H9 (cell line): ENCODE measurements at regions not wholly inside any gene's neighbourhood (a gene's known extent, or its start where the extent isn't known, plus 50 kb on each side); places are given as distances from the start of the nearest gene placed in this dataset.

Experiments
- DNase-seq: peaks from one replicate; pipeline ENCODE4 v3.0.0-alpha.2; 2017
- H2AFZ ChIP-seq: one replicate; pipeline ENCODE4 v1.6.1; 2013; ENCODE audit warnings: mild to moderate bottlenecking, low read length, control low read depth, moderate library complexity
- H2AK5ac ChIP-seq: 2 replicates; pipeline ENCODE4 v1.6.1; 2013; ENCODE audit warnings: low read length, control low read depth, mixed read lengths; ENCODE audit not compliant: insufficient read length
- H2BK120ac ChIP-seq: one replicate; pipeline ENCODE4 v1.6.1; 2013; ENCODE audit warnings: low read depth, mild to moderate bottlenecking, low read length, control low read depth, inconsistent platforms; ENCODE audit not compliant: poor library complexity, severe bottlenecking
- H2BK12ac ChIP-seq: 2 replicates; pipeline ENCODE4 v1.6.1; 2013; ENCODE audit warnings: low read length, control low read depth, mixed read lengths, low read depth; ENCODE audit not compliant: insufficient read length
- H2BK15ac ChIP-seq: 2 replicates; pipeline ENCODE4 v1.6.1; 2013; ENCODE audit warnings: low read depth, low read length, control low read depth
- H2BK20ac ChIP-seq: one replicate; pipeline ENCODE4 v1.6.1; 2013; ENCODE audit warnings: low read depth, mild to moderate bottlenecking, low read length, control low read depth, inconsistent platforms; ENCODE audit not compliant: poor library complexity, severe bottlenecking
- H2BK5ac ChIP-seq: 2 replicates; pipeline ENCODE4 v1.6.1; 2013; ENCODE audit warnings: low read length, control low read depth, mixed read lengths; ENCODE audit not compliant: insufficient read length
- H3K14ac ChIP-seq: 2 replicates; pipeline ENCODE4 v1.6.1; 2013; ENCODE audit warnings: low read length, control low read depth; ENCODE audit not compliant: insufficient read depth
- H3K18ac ChIP-seq: 2 replicates; pipeline ENCODE4 v1.6.1; 2013; ENCODE audit warnings: low read depth, mild to moderate bottlenecking, mixed read lengths, low read length, control low read depth; ENCODE audit not compliant: insufficient read length
- H3K23ac ChIP-seq: 2 replicates; pipeline ENCODE4 v1.6.1; 2013; ENCODE audit warnings: low read length, control low read depth, mixed read lengths, low read depth; ENCODE audit not compliant: insufficient read length
- H3K23me2 ChIP-seq: 2 replicates; pipeline ENCODE4 v1.6.1; 2013; ENCODE audit warnings: low read depth, mild to moderate bottlenecking, mixed read lengths, low read length, control low read depth; ENCODE audit not compliant: insufficient read length, poor library complexity, severe bottlenecking
- H3K27ac ChIP-seq: 2 replicates; pipeline ENCODE4 v1.5.1; 2013; ENCODE audit warnings: low read length, control low read depth, mixed read lengths, low read depth; ENCODE audit not compliant: insufficient read length
- H3K27me3 ChIP-seq: 2 replicates; pipeline ENCODE4 v1.6.1; 2013; ENCODE audit warnings: low read length, control low read depth, inconsistent platforms; ENCODE audit not compliant: insufficient read depth
- H3K4ac ChIP-seq: 2 replicates; pipeline ENCODE4 v1.6.1; 2013; ENCODE audit warnings: low read depth, mild to moderate bottlenecking, control low read depth, inconsistent platforms, low read length, moderate library complexity
- H3K4me1 ChIP-seq: 2 replicates; pipeline ENCODE4 v1.6.1; 2013; ENCODE audit warnings: low read length, control low read depth, inconsistent platforms; ENCODE audit not compliant: insufficient read depth
- H3K4me2 ChIP-seq: 2 replicates; pipeline ENCODE4 v1.6.1; 2013; ENCODE audit warnings: low read length, control low read depth, mixed read lengths; ENCODE audit not compliant: insufficient read length, insufficient read depth
- H3K56ac ChIP-seq: 2 replicates; pipeline ENCODE4 v1.6.1; 2013; ENCODE audit warnings: low read depth, mild to moderate bottlenecking, mixed read lengths, low read length, control low read depth; ENCODE audit not compliant: insufficient read length
- H3K79me1 ChIP-seq: 2 replicates; pipeline ENCODE4 v1.6.1; 2013; ENCODE audit warnings: low read depth, mild to moderate bottlenecking, moderate library complexity, low read length, control low read depth, inconsistent platforms; ENCODE audit not compliant: insufficient read depth, poor library complexity, severe bottlenecking
- H3K79me2 ChIP-seq: 2 replicates; pipeline ENCODE4 v1.6.1; 2013; ENCODE audit warnings: low read length, control low read depth, inconsistent platforms; ENCODE audit not compliant: insufficient read depth
- H3K9ac ChIP-seq: 2 replicates; pipeline ENCODE4 v1.6.1; 2013; ENCODE audit warnings: low read length, control low read depth, mixed read lengths; ENCODE audit not compliant: insufficient read length; ENCODE audit errors: extremely low read depth
- H3K9me3 ChIP-seq: one replicate; pipeline ENCODE4 v1.6.1; 2013; ENCODE audit warnings: low read depth, low read length, inconsistent platforms; ENCODE audit not compliant: control insufficient read depth
- H3T11ph ChIP-seq: one replicate; pipeline ENCODE4 v1.6.1; 2013; ENCODE audit warnings: mild to moderate bottlenecking, low read length, control low read depth, inconsistent platforms
- H4K20me1 ChIP-seq: one replicate; pipeline ENCODE4 v1.6.1; 2013; ENCODE audit not compliant: control insufficient read depth, insufficient read length, insufficient read depth
- H4K5ac ChIP-seq: 2 replicates; pipeline ENCODE4 v1.6.1; 2013; ENCODE audit warnings: low read depth, mild to moderate bottlenecking, mixed read lengths, low read length, control low read depth; ENCODE audit not compliant: insufficient read length
- H4K8ac ChIP-seq: replicated peaks from 2 replicates; pipeline ENCODE4 v1.6.1; 2013; ENCODE audit warnings: low read length, control low read depth, mixed read lengths, low read depth; ENCODE audit not compliant: insufficient read length
- H4K91ac ChIP-seq: 2 replicates; pipeline ENCODE4 v1.6.1; 2013; ENCODE audit warnings: low read depth, mild to moderate bottlenecking, moderate library complexity, mixed read lengths, low read length, control low read depth; ENCODE audit not compliant: insufficient read length
- H3K27ac Mint-ChIP-seq, 3 experiments: 2 replicates in 2 of 3; 3 replicates in 1 of 3; pipeline ENCODE4 v1.8.0; 2020 to 2021; ENCODE audit warnings: mixed read lengths in 3 of 3, mild to moderate bottlenecking in 1 of 3, moderate library complexity in 1 of 3
- H3K27me3 Mint-ChIP-seq: 2 replicates; pipeline ENCODE4 v1.8.0; 2021; ENCODE audit warnings: low read depth, mild to moderate bottlenecking, moderate library complexity, mixed read lengths
- H3K36me3 Mint-ChIP-seq, 3 experiments: 2 replicates in 2 of 3; 3 replicates in 1 of 3; pipeline ENCODE4 v1.8.0; 2020 to 2021; ENCODE audit warnings: low read depth in 3 of 3, mixed read lengths in 3 of 3; ENCODE audit not compliant: insufficient read depth in 1 of 3
- H3K4me1 Mint-ChIP-seq, 2 experiments: 2 replicates each; pipeline ENCODE4 v1.8.0; 2020; ENCODE audit warnings: mixed read lengths in 2 of 2
- H3K4me3 Mint-ChIP-seq, 2 experiments: 2 replicates in 1 of 2; 3 replicates in 1 of 2; pipeline ENCODE4 v1.8.0; 2020 to 2021; ENCODE audit warnings: mild to moderate bottlenecking in 2 of 2, mixed read lengths in 2 of 2, moderate library complexity in 1 of 2
- H3K9me3 Mint-ChIP-seq, 2 experiments: 2 replicates in 1 of 2; 3 replicates in 1 of 2; pipeline ENCODE4 v1.8.0; 2020; ENCODE audit warnings: mild to moderate bottlenecking in 2 of 2, mixed read lengths in 2 of 2, moderate library complexity in 1 of 2
- CTCF ChIP-seq: fragments of 200-600 bp; sonication (generic); conservative IDR thresholded peaks from 3 replicates; pipeline ENCODE4 v1.8.0; 2021; ENCODE audit warnings: antibody characterized with exemption, mild to moderate bottlenecking
- WGBS: extraction: QIAGEN DNeasy Blood & Tissue Kit; methylation state at CpG from one replicate; pipeline ENCODE4 v1.1.7; 2013; ENCODE audit warnings: missing lambda C conversion rate, low lambda C conversion rate, mixed read lengths; ENCODE audit not compliant: insufficient read length; ENCODE audit errors: extremely low coverage; 5-methylcytosine and 5-hydroxymethylcytosine counted together

DNA sequence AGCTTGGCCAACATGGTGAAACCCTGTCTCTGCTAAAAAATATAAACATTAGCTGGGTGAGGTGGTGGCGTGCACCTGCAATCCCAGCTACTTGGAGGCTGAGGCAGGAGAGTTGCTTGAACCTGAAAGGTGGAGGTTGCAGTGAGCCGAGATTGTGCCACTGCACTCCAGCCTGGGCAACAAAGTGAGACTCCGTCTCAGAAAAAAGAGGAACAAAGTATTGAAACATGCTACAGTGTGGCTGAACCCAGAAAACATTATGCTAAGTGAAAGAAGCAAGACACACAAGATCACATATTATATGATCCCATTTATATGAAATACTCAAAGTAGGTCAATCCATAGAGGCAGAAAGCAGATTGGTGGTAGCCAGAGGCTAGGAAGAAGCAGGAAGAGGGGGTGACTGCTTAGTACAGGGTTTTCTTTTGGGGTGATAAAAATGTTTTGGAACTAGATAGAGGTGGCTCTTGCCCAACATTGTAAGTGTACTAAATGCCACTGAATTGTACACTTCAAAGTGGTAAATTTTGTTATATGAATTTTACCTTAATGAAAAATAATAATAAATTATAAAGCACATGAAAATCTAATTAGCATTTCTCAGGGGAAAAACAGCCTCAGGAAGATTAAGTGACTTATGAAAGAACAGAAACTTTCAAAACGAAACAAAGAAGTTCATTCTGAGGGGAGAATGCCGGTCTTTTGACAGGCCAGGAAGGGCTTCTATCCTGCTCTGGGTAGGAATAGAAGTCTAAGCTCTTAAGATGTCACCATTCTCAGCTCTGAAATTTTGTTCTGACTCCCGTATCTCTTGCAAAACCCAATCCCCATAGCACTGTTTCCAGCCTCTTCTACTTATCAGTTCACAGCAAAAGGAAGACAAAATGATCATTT lies 161.1 kb upstream of the TBCA start:
- no peak overlapping the region for H2BK20ac ChIP-seq
- H3K27ac ChIP-seq, result no peak overlapping the region
- H3K9ac ChIP-seq, result no peak overlapping the region
- H3K23me2 ChIP-seq, result no peaks in the 10 kb centered on the region
- H2BK120ac ChIP-seq, result no peak overlapping the region
- H3K9me3 ChIP-seq, result no peaks in the 10 kb centered on the region
- no peaks in the 10 kb centered on the region for H3K79me2 ChIP-seq
- H4K8ac ChIP-seq, result no peak overlapping the region
- no peaks in the 10 kb centered on the region for H4K20me1 ChIP-seq
- H3K4ac ChIP-seq, result no peak overlapping the region
- H2BK15ac ChIP-seq, result no peak overlapping the region
- H2BK5ac ChIP-seq, result no peak overlapping the region
- H3K27me3 ChIP-seq, result no peaks in the 10 kb centered on the region
- no peak overlapping the region for H3K27ac Mint-ChIP-seq
- H4K91ac ChIP-seq, result no peak overlapping the region
- no peaks in the 10 kb centered on the region for H3K4me1 ChIP-seq
- no peak overlapping the region for H3K56ac ChIP-seq
- H3K4me2 ChIP-seq, result no peak overlapping the region
- H3K4me3 Mint-ChIP-seq, result no peak overlapping the region
- H4K5ac ChIP-seq, result no peak overlapping the region
- no peak overlapping the region for H2AFZ ChIP-seq
- no peak for TF ChIP-seq CTCF
- H3K9me3 Mint-ChIP-seq, result peaks cover 0 to 6% of the 10 kb centered on the region in 2 experiments; a peak in 4 of 5 replicates
- no peak overlapping the region for H2AK5ac ChIP-seq
- H3K14ac ChIP-seq, result no peak overlapping the region
- H3K27me3 Mint-ChIP-seq, result peaks cover 69% of the 10 kb centered on the region
- no peak for DNase-seq
- H3K79me1 ChIP-seq, result no peaks in the 10 kb centered on the region
- no peak overlapping the region for H3K18ac ChIP-seq
- peaks cover 0 to 3% of the 10 kb centered on the region in 2 experiments; a peak in 1 of 4 replicates for H3K4me1 Mint-ChIP-seq
- H3K36me3 Mint-ChIP-seq, result no peaks in the 10 kb centered on the region; a peak in 1 of 7 replicates
- H3K23ac ChIP-seq, result no peak overlapping the region
- no CpG with 5 or more reads among the region's 6 CpGs for WGBS
- no peak overlapping the region for H3T11ph ChIP-seq
- no peak overlapping the region for H2BK12ac ChIP-seq
